ENCODE measurements at regions not wholly inside any gene's neighbourhood (a gene's known extent, or its start where the extent isn't known, plus 50 kb on each side); places are given as distances from the start of the nearest gene placed in this dataset.

DNA sequence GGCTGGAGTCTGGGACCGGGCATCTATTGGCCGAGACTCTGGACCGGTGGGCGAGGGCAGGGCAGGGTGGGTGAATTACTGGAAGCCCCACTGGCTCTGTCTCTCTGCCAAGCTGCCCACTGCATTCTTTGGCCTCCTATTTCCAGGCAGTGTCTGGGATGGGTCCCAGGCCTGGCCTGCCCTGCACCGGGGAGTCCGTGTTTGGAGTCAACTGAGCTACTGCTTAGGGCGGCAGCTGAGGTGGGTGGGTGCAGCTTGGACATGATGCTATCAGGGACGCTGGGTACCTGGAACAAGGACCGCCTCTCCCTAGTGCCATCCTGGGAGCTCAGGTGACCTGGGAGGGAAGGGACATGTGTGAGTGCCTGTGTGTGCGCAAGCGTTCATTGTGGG lies 58.1 kb downstream of the SOCS3 start:
- Histone ChIP-seq H3K9me2 (ENCODE audit: insufficient read depth, low read length) (no peaks in the 10 kb centered on the region), H2AFZ (ENCODE audit: low read length) (no peak overlapping the region), H3K4me1 (ENCODE audit: insufficient read depth, low read length, poor library complexity, severe bottlenecking) (no peaks in the 10 kb centered on the region), H3K36me3 (ENCODE audit: insufficient read depth, low read length) (no peaks in the 10 kb centered on the region), H3K79me2 (ENCODE audit: insufficient read depth, low read depth, low read length) (no peaks in the 10 kb centered on the region), H3K27ac (ENCODE audit: low read depth, low read length, poor library complexity, severe bottlenecking) (no peak overlapping the region), H3K9me3 (ENCODE audit: low read length) (no peaks in the 10 kb centered on the region; the same call in 1 of the 2 replicates), H3K4me3 (ENCODE audit: low read depth, low read length, poor library complexity, severe bottlenecking) (no peak overlapping the region), H3K4me2 (ENCODE audit: low read length) (no peak overlapping the region), H4K20me1 (ENCODE audit: insufficient read depth, low read length) (no peaks in the 10 kb centered on the region)
- ChIA-PET CTCF (ENCODE audit: unreplicated experiment) (no interaction called here), POLR2A (no interaction called here)
- TF ChIP-seq, protein P1, sequence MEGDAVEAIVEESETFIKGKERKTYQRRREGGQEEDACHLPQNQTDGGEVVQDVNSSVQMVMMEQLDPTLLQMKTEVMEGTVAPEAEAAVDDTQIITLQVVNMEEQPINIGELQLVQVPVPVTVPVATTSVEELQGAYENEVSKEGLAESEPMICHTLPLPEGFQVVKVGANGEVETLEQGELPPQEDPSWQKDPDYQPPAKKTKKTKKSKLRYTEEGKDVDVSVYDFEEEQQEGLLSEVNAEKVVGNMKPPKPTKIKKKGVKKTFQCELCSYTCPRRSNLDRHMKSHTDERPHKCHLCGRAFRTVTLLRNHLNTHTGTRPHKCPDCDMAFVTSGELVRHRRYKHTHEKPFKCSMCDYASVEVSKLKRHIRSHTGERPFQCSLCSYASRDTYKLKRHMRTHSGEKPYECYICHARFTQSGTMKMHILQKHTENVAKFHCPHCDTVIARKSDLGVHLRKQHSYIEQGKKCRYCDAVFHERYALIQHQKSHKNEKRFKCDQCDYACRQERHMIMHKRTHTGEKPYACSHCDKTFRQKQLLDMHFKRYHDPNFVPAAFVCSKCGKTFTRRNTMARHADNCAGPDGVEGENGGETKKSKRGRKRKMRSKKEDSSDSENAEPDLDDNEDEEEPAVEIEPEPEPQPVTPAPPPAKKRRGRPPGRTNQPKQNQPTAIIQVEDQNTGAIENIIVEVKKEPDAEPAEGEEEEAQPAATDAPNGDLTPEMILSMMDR (conservative IDR thresholded peaks at IDR 0.05; ENCODE audit: low read length): no peak
- TF ChIP-seq EZH2phosphoT487 (IDR thresholded peaks at IDR 0.05; ENCODE audit: borderline replicate concordance, low read depth, low read length): no peak
- no TSS peak for BruUV-seq (replicated peaks)
- intact Hi-C loops (cut with micrococcal nuclease; ENCODE audit: unreplicated experiment): no loop called here
- no peak for DNase-seq (ENCODE audit: low spot score)

DNA sequence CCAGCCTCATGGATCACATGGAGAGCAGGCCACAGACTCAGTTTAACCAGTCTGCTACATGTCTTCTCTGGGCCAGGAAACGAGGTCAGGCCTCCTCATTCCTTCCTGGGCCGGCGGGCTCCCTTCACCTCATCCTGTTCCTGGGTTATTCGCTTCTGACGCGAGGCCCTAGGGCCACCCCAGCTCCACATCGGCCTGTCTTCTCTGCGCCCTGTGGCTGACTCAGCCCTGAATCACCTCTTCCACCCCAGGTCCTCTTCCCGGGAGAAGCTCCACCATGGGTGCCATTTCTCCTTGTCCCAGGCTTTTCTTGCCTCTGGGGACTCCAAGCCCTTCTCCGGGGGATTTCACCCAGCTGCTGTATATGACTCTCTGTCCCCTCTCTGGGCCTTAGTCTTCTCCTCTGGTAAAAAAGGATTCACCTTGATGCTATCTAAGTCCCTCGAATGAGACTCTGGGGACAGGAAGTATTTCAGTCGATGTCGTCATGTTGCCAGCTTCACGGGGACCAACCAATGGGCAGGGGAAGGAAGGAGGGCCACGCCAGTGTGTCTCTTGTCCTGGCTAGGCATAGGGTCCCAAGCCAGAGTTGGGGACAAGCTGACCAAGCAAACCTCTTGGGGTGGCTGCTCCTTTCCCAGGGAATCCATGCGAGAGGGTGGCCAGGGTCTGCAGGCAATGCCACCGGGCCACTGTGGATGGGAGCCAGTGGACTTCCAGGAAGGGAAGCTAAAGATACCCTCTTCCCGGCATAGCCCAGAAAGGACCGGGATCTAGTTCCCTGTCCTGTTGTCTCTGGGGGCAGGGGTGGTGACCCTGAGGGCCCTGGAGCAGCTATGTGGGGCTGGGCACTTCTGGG lies 58.7 kb downstream of the SOCS3 start:
- Histone ChIP-seq H4K20me1 (ENCODE audit: insufficient read depth, low read length) (no peaks in the 10 kb centered on the region), H3K4me2 (ENCODE audit: low read length) (no peak overlapping the region), H3K79me2 (ENCODE audit: insufficient read depth, low read depth, low read length) (no peaks in the 10 kb centered on the region), H2AFZ (ENCODE audit: low read length) (no peak overlapping the region), H3K9me3 (ENCODE audit: low read length) (no peaks in the 10 kb centered on the region), H3K9me2 (ENCODE audit: insufficient read depth, low read length) (no peaks in the 10 kb centered on the region), H3K36me3 (ENCODE audit: insufficient read depth, low read length) (no peaks in the 10 kb centered on the region), H3K27ac (ENCODE audit: low read depth, low read length, poor library complexity, severe bottlenecking) (no peak overlapping the region), H3K4me3 (ENCODE audit: low read depth, low read length, poor library complexity, severe bottlenecking) (no peak overlapping the region), H3K4me1 (ENCODE audit: insufficient read depth, low read length, poor library complexity, severe bottlenecking) (no peaks in the 10 kb centered on the region)
- no peak for DNase-seq (ENCODE audit: low spot score)
- intact Hi-C loops (cut with micrococcal nuclease; ENCODE audit: unreplicated experiment): no loop called here
- no TSS peak for BruUV-seq (replicated peaks)
- ChIA-PET POLR2A (no interaction called here), CTCF (ENCODE audit: unreplicated experiment) (no interaction called here)
- no peak for TF ChIP-seq EZH2phosphoT487 (IDR thresholded peaks at IDR 0.05; ENCODE audit: borderline replicate concordance, low read depth, low read length)
- TF ChIP-seq, protein P1 (conservative IDR thresholded peaks at IDR 0.05; ENCODE audit: low read length): no peak

DNA sequence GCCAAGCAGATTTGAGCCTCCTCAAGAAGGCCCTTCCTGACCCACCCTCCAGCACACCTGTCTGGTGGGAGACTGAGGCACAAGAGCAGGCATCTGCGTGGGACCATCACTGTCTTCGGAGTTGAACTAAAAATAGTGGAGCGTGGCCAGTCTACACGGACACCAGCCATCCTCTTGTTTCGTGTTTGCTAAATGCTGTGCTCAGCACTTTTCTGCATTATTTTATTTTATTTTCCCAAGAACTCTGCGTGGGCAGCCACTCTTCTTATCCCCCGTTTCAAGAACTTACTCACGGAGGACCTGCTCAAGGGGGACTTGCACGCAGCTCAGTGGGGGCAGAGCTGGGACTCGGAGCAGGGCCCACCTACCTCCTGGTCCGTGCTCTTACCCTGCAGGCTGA lies 60.8 kb downstream of the SOCS3 start:
- no TSS peak for BruUV-seq (replicated peaks)
- no peak overlapping the region for H2AFZ ChIP-seq (ENCODE audit: low read length)
- POLR2A ChIA-PET: interaction anchor here (0.7 kb wide), 1 partner anchor 310 kb away, joined by 3 read pairs; no protein-coding TSS in a partner anchor

More for the DNA sequence above, 60.8 kb downstream of the SOCS3 start:
- intact Hi-C loops (cut with micrococcal nuclease; ENCODE audit: unreplicated experiment): no loop called here
- CTCF ChIA-PET (ENCODE audit: unreplicated experiment): no interaction called here
- no peak for DNase-seq (ENCODE audit: low spot score)
- no peaks in the 10 kb centered on the region for H3K4me1 ChIP-seq (ENCODE audit: insufficient read depth, low read length, poor library complexity, severe bottlenecking)
- no peaks in the 10 kb centered on the region for H3K9me3 ChIP-seq (ENCODE audit: low read length)
- no peaks in the 10 kb centered on the region for H3K79me2 ChIP-seq (ENCODE audit: insufficient read depth, low read depth, low read length)
- no peaks in the 10 kb centered on the region for H3K9me2 ChIP-seq (ENCODE audit: insufficient read depth, low read length)
- no peaks in the 10 kb centered on the region for H4K20me1 ChIP-seq (ENCODE audit: insufficient read depth, low read length)
- no peak for TF ChIP-seq EZH2phosphoT487 (IDR thresholded peaks at IDR 0.05; ENCODE audit: borderline replicate concordance, low read depth, low read length)
- TF ChIP-seq, protein P1 (conservative IDR thresholded peaks at IDR 0.05; ENCODE audit: low read length): no peak
- no peaks in the 10 kb centered on the region for H3K36me3 ChIP-seq (ENCODE audit: insufficient read depth, low read length)
- no peak overlapping the region for H3K4me2 ChIP-seq (ENCODE audit: low read length)
- no peak overlapping the region for H3K4me3 ChIP-seq (ENCODE audit: low read depth, low read length, poor library complexity, severe bottlenecking)
- H3K27ac ChIP-seq (ENCODE audit: low read depth, low read length, poor library complexity, severe bottlenecking): no peak overlapping the region

All from OCI-LY7 (cell line).